ENCODE measurements at regions not wholly inside any gene's neighbourhood (a gene's known extent, or its start where the extent isn't known, plus 50 kb on each side); places are given as distances from the start of the nearest gene placed in this dataset.

DNA sequence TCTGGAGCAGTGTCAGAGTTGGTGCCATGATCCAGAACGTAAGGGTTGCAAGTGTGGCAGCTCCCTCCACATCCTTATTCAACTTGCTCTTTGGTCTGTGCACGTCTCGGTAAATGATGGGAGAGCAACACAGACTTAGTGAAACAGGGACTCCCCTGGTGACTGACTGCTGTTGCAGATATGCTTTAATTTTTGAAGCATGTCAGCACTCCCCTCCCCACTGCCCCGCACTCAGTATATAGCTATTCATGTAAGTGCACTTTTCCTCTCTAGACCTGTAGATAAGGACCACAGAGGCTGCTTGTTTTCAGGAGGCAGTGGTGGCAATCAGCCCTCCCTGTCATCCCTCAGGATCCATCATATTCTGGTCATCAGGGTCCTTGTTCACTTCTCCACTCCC is 470.9 kb downstream of the IRS2 start:
- TF ChIP-seq, protein P1, sequence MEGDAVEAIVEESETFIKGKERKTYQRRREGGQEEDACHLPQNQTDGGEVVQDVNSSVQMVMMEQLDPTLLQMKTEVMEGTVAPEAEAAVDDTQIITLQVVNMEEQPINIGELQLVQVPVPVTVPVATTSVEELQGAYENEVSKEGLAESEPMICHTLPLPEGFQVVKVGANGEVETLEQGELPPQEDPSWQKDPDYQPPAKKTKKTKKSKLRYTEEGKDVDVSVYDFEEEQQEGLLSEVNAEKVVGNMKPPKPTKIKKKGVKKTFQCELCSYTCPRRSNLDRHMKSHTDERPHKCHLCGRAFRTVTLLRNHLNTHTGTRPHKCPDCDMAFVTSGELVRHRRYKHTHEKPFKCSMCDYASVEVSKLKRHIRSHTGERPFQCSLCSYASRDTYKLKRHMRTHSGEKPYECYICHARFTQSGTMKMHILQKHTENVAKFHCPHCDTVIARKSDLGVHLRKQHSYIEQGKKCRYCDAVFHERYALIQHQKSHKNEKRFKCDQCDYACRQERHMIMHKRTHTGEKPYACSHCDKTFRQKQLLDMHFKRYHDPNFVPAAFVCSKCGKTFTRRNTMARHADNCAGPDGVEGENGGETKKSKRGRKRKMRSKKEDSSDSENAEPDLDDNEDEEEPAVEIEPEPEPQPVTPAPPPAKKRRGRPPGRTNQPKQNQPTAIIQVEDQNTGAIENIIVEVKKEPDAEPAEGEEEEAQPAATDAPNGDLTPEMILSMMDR (IDR thresholded peaks at IDR 0.05): no peak
- no peak for TF ChIP-seq POLR2A (IDR thresholded peaks at IDR 0.05)
